ENCODE measurements at regions not wholly inside any gene's neighbourhood (a gene's known extent, or its start where the extent isn't known, plus 50 kb on each side); places are given as distances from the start of the nearest gene placed in this dataset.

DNA sequence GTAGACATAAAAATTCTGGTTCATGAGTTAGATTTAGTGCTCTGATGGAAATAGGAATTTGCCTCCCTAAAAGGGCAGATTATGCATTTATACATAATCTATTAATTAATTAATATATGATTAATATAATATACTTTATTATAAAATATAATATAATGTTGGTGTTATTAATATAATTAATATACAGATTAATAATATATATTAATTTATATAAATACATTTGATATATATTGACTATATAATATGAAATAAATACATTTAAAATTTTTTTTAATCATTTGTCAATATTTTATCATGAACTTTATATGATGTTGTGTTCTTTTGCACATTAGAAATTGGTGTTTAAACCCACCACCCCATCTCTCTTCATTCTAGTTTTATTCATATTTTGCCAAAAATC, 652.1 kb upstream of the ZNF804A start:
- FAIRE-seq (peak; percentile 96), DNase-seq (no peak)

DNA sequence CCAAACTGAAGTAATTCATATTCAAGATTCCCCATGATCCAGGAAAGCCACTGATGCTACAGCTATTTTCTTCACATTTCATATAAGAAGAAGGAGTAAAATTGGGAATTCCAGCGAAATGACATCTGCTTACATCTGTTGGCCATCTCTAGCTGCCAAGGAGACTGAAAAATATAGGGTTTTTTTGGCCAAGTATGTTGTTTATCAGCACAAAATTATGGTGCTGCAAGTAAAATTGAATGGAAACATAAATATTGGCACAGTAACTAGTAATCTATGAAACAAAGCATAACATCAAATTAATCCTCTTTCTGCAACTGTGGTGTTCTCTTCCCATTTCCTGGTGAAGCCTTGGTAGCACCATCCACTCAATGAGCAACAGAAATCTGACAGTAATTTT, 649.5 kb upstream of the ZNF804A start:
- TF ChIP-seq, protein P1, sequence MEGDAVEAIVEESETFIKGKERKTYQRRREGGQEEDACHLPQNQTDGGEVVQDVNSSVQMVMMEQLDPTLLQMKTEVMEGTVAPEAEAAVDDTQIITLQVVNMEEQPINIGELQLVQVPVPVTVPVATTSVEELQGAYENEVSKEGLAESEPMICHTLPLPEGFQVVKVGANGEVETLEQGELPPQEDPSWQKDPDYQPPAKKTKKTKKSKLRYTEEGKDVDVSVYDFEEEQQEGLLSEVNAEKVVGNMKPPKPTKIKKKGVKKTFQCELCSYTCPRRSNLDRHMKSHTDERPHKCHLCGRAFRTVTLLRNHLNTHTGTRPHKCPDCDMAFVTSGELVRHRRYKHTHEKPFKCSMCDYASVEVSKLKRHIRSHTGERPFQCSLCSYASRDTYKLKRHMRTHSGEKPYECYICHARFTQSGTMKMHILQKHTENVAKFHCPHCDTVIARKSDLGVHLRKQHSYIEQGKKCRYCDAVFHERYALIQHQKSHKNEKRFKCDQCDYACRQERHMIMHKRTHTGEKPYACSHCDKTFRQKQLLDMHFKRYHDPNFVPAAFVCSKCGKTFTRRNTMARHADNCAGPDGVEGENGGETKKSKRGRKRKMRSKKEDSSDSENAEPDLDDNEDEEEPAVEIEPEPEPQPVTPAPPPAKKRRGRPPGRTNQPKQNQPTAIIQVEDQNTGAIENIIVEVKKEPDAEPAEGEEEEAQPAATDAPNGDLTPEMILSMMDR (IDR thresholded peaks at IDR 0.05; ENCODE audit: borderline replicate concordance, extremely low read depth, insufficient read depth), result no peak
- DNase-seq, result no peak
- no peak for FAIRE-seq

More for the DNA sequence above, 652.1 kb upstream of the ZNF804A start:
- H3K9ac ChIP-seq (ENCODE audit: low read length in 3 of 3), result no peak overlapping the region
- H3K4me1 ChIP-seq (ENCODE audit: control insufficient read depth in 2 of 3, insufficient read depth in 2 of 3, low read depth in 1 of 3, low read length in 3 of 3), result no peaks in the 10 kb centered on the region
- H3K27ac ChIP-seq (ENCODE audit: low read depth in 2 of 2, low read length in 2 of 2), result no peak overlapping the region
- no peaks in the 10 kb centered on the region for H3K9me3 ChIP-seq (ENCODE audit: control insufficient read depth in 2 of 3, insufficient read depth in 1 of 3, low read length in 3 of 3)
- H3K36me3 ChIP-seq (ENCODE audit: control insufficient read depth in 2 of 3, insufficient read depth in 3 of 3, low read length in 3 of 3), result no peaks in the 10 kb centered on the region
- TF ChIP-seq, protein P1 (IDR thresholded peaks at IDR 0.05; ENCODE audit: borderline replicate concordance, extremely low read depth, insufficient read depth), result no peak
- H3K4me3 ChIP-seq (ENCODE audit: low read length in 3 of 3), result no peak overlapping the region
- intact Hi-C loops (cut with DNase I), result no loop called here
- H3K27me3 ChIP-seq (ENCODE audit: control insufficient read depth, insufficient read depth, low read length), result no peaks in the 10 kb centered on the region

DNA sequence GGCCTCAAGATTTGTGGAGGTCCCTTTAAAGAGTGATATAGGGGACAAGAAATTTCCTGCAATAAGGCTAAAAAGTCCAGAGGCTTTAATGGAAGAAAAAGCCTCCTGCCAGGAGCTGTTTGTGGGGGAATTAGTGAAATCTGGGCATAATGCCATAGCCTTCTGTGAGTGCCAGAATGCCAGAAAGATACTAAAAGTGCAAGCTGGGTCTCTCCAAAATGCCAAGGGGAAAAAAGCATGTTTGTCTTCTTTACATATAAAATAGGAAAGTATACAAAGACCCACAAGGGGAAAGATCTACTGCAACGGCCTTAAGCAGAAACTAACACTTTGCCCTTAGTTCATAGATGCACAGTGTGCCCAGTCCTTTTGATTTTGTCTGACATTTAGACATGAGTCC, 647.7 kb upstream of the ZNF804A start:
- Histone ChIP-seq H3K4me1 (ENCODE audit: control insufficient read depth in 2 of 3, insufficient read depth in 2 of 3, low read depth in 1 of 3, low read length in 3 of 3) (no peaks in the 10 kb centered on the region), H3K27ac (ENCODE audit: low read depth in 2 of 2, low read length in 2 of 2) (no peak overlapping the region), H3K27me3 (ENCODE audit: control insufficient read depth, insufficient read depth, low read length) (no peaks in the 10 kb centered on the region), H3K9me3 (ENCODE audit: control insufficient read depth in 2 of 3, insufficient read depth in 1 of 3, low read length in 3 of 3) (no peaks in the 10 kb centered on the region), H3K4me3 (ENCODE audit: low read length in 3 of 3) (no peak overlapping the region), H3K9ac (ENCODE audit: low read length in 3 of 3) (no peak overlapping the region), H3K36me3 (ENCODE audit: control insufficient read depth in 2 of 3, insufficient read depth in 3 of 3, low read length in 3 of 3) (no peaks in the 10 kb centered on the region)
- DNase-seq (no peak), FAIRE-seq (no peak)
- TF ChIP-seq, protein P1 (IDR thresholded peaks at IDR 0.05; ENCODE audit: borderline replicate concordance, extremely low read depth, insufficient read depth), result no peak
- intact Hi-C loops (cut with DNase I), result no loop called here

More for the DNA sequence above, 649.5 kb upstream of the ZNF804A start:
- Histone ChIP-seq H3K27me3 (ENCODE audit: control insufficient read depth, insufficient read depth, low read length) (no peaks in the 10 kb centered on the region), H3K9me3 (ENCODE audit: control insufficient read depth in 2 of 3, insufficient read depth in 1 of 3, low read length in 3 of 3) (no peaks in the 10 kb centered on the region), H3K9ac (ENCODE audit: low read length in 3 of 3) (no peak overlapping the region), H3K27ac (ENCODE audit: low read depth in 2 of 2, low read length in 2 of 2) (no peak overlapping the region), H3K36me3 (ENCODE audit: control insufficient read depth in 2 of 3, insufficient read depth in 3 of 3, low read length in 3 of 3) (no peaks in the 10 kb centered on the region), H3K4me3 (ENCODE audit: low read length in 3 of 3) (no peak overlapping the region), H3K4me1 (ENCODE audit: control insufficient read depth in 2 of 3, insufficient read depth in 2 of 3, low read depth in 1 of 3, low read length in 3 of 3) (no peaks in the 10 kb centered on the region)
- intact Hi-C loops (cut with DNase I), result no loop called here

- intact Hi-C loops (cut with DNase I), result no loop called here
- Histone ChIP-seq H3K27me3 (ENCODE audit: control insufficient read depth, insufficient read depth, low read length) (no peaks in the 10 kb centered on the region), H3K9ac (ENCODE audit: low read length in 3 of 3) (no peak overlapping the region), H3K27ac (ENCODE audit: low read depth in 2 of 2, low read length in 2 of 2) (no peak overlapping the region), H3K9me3 (ENCODE audit: control insufficient read depth in 2 of 3, insufficient read depth in 1 of 3, low read length in 3 of 3) (no peaks in the 10 kb centered on the region), H3K4me3 (ENCODE audit: low read length in 3 of 3) (no peak overlapping the region), H3K4me1 (ENCODE audit: control insufficient read depth in 2 of 3, insufficient read depth in 2 of 3, low read depth in 1 of 3, low read length in 3 of 3) (no peaks in the 10 kb centered on the region), H3K36me3 (ENCODE audit: control insufficient read depth in 2 of 3, insufficient read depth in 3 of 3, low read length in 3 of 3) (no peaks in the 10 kb centered on the region)
- DNase-seq, result no peak
- TF ChIP-seq, protein P1 (IDR thresholded peaks at IDR 0.05; ENCODE audit: borderline replicate concordance, extremely low read depth, insufficient read depth), result no peak
- FAIRE-seq, result no peak
Observed at GRCh38 chr2:183951630-183952029, 646.7 kb upstream of the ZNF804A start.
